Ovary (tissue), 3 donors: ENCODE measurements at regions not wholly inside any gene's neighbourhood (a gene's known extent, or its start where the extent isn't known, plus 50 kb on each side); places are given as distances from the start of the nearest gene placed in this dataset.

Experiments
- CTCF ChIP-seq, 3 donors: fragments of 450-650 bp in 2 of 3; fragments of 200-600 bp in 1 of 3; IDR thresholded peaks; one replicate each; pipeline versions ENCODE4 v1.5.1 to v1.8.0; 2016 to 2022; ENCODE audit warnings: antibody characterized with exemption in 3 of 3, mild to moderate bottlenecking in 1 of 3
- POLR2A ChIP-seq: fragments of 450-650 bp; IDR thresholded peaks from one replicate; pipeline ENCODE4 v1.6.1; 2017; ENCODE audit warnings: antibody characterized with exemption, mild to moderate bottlenecking, moderate library complexity
- donor health status: DM: no; HTN: no; CAD: no.

- TF ChIP-seq CTCF (IDR thresholded peaks at IDR 0.05) (no peak), POLR2A (no peak)
These were observed 235.2 kb upstream of the ELL2 start for GRCh38 chr5:96196890-96197289.
